Parathyroid adenoma (tissue), 2 donors: ENCODE measurements at regions not wholly inside any gene's neighbourhood (a gene's known extent, or its start where the extent isn't known, plus 50 kb on each side); places are given as distances from the start of the nearest gene placed in this dataset.

Source experiments
- H2AFZ ChIP-seq: fragments of 300-600 bp; sonication (generic); one replicate; pipeline ENCODE4 v1.7.0; 2017; ENCODE audit warnings: antibody characterized with exemption, mild to moderate bottlenecking
- H3K27ac ChIP-seq: fragments of 300-600 bp; sonication (generic); one replicate; pipeline ENCODE4 v1.7.0; 2017
- H3K27me3 ChIP-seq: fragments of 300-600 bp; sonication (generic); one replicate; pipeline ENCODE4 v1.7.0; 2017; ENCODE audit warnings: low read length; ENCODE audit not compliant: control insufficient read depth, insufficient read depth
- H3K36me3 ChIP-seq: fragments of 300-600 bp; sonication (generic); one replicate; pipeline ENCODE4 v1.7.0; 2017; ENCODE audit warnings: low read length; ENCODE audit not compliant: control insufficient read depth, insufficient read depth
- H3K4me1 ChIP-seq: fragments of 300-600 bp; sonication (generic); one replicate; pipeline ENCODE4 v1.7.0; 2017; ENCODE audit warnings: control low read depth
- H3K4me2 ChIP-seq: fragments of 300-600 bp; sonication (generic); one replicate; pipeline ENCODE4 v1.7.0; 2017; ENCODE audit warnings: low read length
- H3K4me3 ChIP-seq: fragments of 300-600 bp; sonication (generic); one replicate; pipeline ENCODE4 v1.7.0; 2017; ENCODE audit warnings: low read depth, low read length
- H3K79me2 ChIP-seq: fragments of 300-600 bp; sonication (generic); one replicate; pipeline ENCODE4 v1.7.0; 2017; ENCODE audit warnings: control low read depth
- H3K9ac ChIP-seq: fragments of 300-600 bp; sonication (generic); one replicate; pipeline ENCODE4 v1.7.0; 2017; ENCODE audit warnings: mild to moderate bottlenecking
- H3K9me3 ChIP-seq: fragments of 300-600 bp; sonication (generic); one replicate; pipeline ENCODE4 v1.7.0; 2017; ENCODE audit warnings: low read length; ENCODE audit not compliant: control insufficient read depth
- CTCF ChIP-seq: fragments of 300-600 bp; sonication (generic); IDR thresholded peaks from one replicate; pipeline ENCODE4 v1.7.0; 2017; ENCODE audit warnings: antibody characterized with exemption, mild to moderate bottlenecking
- donor health status: primary hyperparathyroidism.

DNA sequence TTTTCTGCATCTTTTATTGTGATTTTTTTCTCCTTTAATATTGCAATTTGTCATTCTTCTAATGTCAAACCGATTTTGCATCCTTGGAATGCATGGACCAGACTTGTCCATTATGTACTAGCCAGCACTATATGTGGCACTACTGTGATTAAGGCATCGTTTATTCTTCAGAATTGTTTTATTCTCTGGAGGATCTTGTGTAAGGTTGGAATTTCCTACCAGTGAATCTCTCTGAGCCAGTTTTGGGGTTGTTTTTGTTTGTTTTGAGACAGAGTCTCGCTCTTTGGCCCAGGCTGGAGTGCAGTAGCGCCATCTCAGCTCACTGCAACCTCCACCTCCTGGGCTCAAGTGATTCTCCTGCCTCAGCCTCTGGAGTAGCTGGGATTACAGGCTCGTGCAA is 58.5 kb downstream of the IGLL5 start:
- H3K27me3 ChIP-seq = no peaks in the 10 kb centered on the region
- no peak for TF ChIP-seq CTCF
- H3K79me2 ChIP-seq = no peaks in the 10 kb centered on the region

DNA sequence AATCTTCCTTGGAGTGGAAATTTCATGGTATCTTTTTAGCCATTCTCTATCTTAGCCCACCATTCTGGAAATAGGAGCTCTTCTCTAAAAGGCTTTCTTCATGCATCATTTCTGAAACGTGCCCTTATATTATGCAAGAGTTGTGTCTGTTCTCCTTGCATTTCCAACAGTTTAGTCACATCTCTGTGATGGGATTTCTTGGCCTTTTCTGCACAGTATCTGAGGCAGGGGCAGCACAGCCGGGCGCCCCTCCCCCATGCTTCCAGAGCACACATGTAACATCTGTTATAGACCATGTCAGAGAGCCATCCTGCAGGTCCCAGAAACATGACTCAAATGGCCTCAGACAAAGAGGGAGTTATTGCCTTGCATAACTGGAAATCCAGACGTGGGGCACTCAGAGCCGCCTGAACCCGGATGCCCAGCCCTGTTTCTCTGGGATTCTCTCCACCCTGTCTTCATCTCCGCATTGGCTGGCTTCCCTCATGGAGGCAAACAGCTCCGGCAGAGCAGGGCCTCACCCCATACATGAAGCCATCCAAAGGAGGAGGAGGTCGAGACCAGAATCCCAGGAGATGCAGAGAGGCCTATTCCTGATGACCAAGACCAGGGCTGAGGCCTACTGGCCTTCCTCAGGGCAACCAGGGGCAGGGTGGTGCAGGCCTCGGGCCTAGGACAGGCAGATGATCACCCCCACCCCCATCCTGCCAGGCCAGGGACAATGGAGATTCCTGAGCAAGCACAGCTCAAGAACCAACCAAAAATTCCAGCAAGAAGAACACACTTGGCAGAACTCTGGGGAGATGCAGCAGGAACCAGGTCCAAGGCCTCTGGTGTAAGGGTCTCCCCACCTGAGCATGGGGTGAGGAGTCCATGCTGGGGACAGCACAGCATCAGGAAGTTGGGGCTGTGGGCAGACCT is 61.3 kb downstream of the IGLL5 start:
- Histone ChIP-seq H3K79me2 (no peaks in the 10 kb centered on the region), H2AFZ (no peak overlapping the region), H3K27me3 (no peaks in the 10 kb centered on the region), H3K9me3 (no peaks in the 10 kb centered on the region), H3K4me3 (no peak overlapping the region), H3K36me3 (no peaks in the 10 kb centered on the region), H3K9ac (no peak overlapping the region), H3K4me2 (no peak overlapping the region), H3K4me1 (no peaks in the 10 kb centered on the region), H3K27ac (no peak overlapping the region)
- no peak for TF ChIP-seq CTCF

More for the DNA sequence above, 58.5 kb downstream of the IGLL5 start:
- no peaks in the 10 kb centered on the region for H3K36me3 ChIP-seq
- H2AFZ ChIP-seq = no peak overlapping the region
- no peak overlapping the region for H3K9ac ChIP-seq
- H3K4me2 ChIP-seq = no peak overlapping the region
- H3K9me3 ChIP-seq = no peaks in the 10 kb centered on the region
- no peak overlapping the region for H3K27ac ChIP-seq
- H3K4me1 ChIP-seq = no peaks in the 10 kb centered on the region
- no peak overlapping the region for H3K4me3 ChIP-seq

GRCh38 chr22:22949953-22950352 is 62.3 kb downstream of the IGLL5 start:
- Histone ChIP-seq H3K4me3 (no peak overlapping the region), H3K36me3 (no peaks in the 10 kb centered on the region), H2AFZ (no peak overlapping the region), H3K9ac (no peak overlapping the region), H3K4me1 (no peaks in the 10 kb centered on the region), H3K9me3 (no peaks in the 10 kb centered on the region), H3K79me2 (no peaks in the 10 kb centered on the region), H3K27me3 (no peaks in the 10 kb centered on the region), H3K4me2 (no peak overlapping the region), H3K27ac (no peak overlapping the region)
- TF ChIP-seq CTCF = no peak

DNA sequence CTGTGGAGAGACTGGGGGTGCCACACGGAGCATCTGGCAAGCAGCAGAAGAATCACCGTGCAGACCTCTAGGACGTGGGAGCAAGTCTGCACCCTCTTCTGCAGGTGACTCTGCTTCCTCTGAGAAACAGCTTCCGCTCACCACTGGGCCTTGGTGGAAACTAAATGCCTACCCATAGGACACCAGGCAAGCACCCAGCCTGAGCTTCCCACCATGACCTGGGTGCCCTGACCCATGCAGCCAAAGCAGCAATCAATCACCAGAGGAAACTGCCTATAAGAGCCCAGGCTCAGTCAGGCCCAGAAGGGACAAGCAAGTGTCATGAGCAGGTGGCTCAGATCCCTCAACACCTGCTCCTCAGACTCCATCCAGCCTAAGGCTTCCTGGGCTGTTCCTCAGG is 63.4 kb downstream of the IGLL5 start:
- no peaks in the 10 kb centered on the region for H3K79me2 ChIP-seq
- H3K36me3 ChIP-seq = no peaks in the 10 kb centered on the region
- H3K27me3 ChIP-seq = no peaks in the 10 kb centered on the region
- H3K27ac ChIP-seq = no peak overlapping the region
- H3K4me1 ChIP-seq = no peaks in the 10 kb centered on the region
- no peak overlapping the region for H3K9ac ChIP-seq
- TF ChIP-seq CTCF = no peak
- H3K9me3 ChIP-seq = no peaks in the 10 kb centered on the region
- no peak overlapping the region for H2AFZ ChIP-seq
- H3K4me3 ChIP-seq = no peak overlapping the region
- H3K4me2 ChIP-seq = no peak overlapping the region
